ENCODE measurements at regions not wholly inside any gene's neighbourhood (a gene's known extent, or its start where the extent isn't known, plus 50 kb on each side); places are given as distances from the start of the nearest gene placed in this dataset.

DNA sequence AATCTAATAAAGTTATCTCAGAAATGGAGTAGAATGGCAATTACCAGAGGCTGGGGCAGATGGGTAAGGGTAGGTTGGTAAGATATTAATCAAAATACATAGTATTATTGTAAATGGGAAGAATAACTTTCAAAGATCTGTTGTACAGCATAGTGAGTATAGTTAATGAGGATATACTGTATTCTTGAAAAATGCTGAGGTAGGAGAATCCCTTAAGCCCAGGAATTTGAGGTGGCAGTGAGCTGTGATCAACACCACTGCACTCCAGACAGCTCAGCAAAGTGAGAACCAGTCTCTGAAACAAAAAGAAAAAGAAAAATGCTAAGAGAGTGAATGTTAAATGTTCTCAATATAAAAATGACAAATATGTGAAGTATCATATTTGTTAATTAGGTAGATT is 1033.7 kb downstream of the KCNT2 start:
- no peak overlapping the region for H3K27ac ChIP-seq (ENCODE audit: low read depth in 1 of 2, low read length in 1 of 2)
- no peaks in the 10 kb centered on the region for H3K4me1 ChIP-seq (ENCODE audit: control insufficient read depth in 5 of 5, insufficient read depth in 5 of 5, low read length in 5 of 5)
- no peaks in the 10 kb centered on the region for H3K27me3 ChIP-seq (ENCODE audit: control insufficient read depth in 3 of 3, insufficient read depth in 3 of 3, low read length in 2 of 3)
- H3K4me3 ChIP-seq: no peak overlapping the region
- H3K9ac ChIP-seq (ENCODE audit: insufficient read depth in 1 of 2, low read length in 2 of 2): no peak overlapping the region
- TF ChIP-seq, protein P1, sequence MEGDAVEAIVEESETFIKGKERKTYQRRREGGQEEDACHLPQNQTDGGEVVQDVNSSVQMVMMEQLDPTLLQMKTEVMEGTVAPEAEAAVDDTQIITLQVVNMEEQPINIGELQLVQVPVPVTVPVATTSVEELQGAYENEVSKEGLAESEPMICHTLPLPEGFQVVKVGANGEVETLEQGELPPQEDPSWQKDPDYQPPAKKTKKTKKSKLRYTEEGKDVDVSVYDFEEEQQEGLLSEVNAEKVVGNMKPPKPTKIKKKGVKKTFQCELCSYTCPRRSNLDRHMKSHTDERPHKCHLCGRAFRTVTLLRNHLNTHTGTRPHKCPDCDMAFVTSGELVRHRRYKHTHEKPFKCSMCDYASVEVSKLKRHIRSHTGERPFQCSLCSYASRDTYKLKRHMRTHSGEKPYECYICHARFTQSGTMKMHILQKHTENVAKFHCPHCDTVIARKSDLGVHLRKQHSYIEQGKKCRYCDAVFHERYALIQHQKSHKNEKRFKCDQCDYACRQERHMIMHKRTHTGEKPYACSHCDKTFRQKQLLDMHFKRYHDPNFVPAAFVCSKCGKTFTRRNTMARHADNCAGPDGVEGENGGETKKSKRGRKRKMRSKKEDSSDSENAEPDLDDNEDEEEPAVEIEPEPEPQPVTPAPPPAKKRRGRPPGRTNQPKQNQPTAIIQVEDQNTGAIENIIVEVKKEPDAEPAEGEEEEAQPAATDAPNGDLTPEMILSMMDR (IDR thresholded peaks at IDR 0.05; ENCODE audit: control extremely low read depth, extremely low read depth): no peak
- DNase-seq (no peak), ATAC-seq (ENCODE audit: insufficient read depth, low FRiP score) (no peak)
- no peaks in the 10 kb centered on the region for H3K9me3 ChIP-seq (ENCODE audit: control insufficient read depth in 4 of 4, insufficient read depth in 3 of 4, low read length in 3 of 4)
- H3K36me3 ChIP-seq (ENCODE audit: control insufficient read depth in 4 of 4, insufficient read depth in 4 of 4, low read length in 4 of 4): no peaks in the 10 kb centered on the region

DNA sequence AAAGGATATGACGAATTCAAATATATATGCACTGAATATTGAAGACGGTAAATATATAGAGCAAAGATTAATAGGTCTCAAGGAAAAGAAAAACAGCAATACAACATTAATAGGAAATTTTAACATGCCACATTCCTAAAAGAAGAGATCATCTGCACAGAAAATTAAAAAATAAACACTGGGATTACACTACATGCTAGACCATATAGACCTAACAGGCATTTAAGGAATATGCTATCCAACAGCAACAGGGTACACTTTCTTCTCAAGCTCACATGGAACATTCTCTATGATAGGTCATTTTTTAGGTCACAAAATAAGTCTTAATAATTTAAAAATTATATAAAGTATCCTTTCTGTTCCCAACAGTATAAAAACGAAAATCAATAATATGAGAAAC is 1038.3 kb downstream of the KCNT2 start:
- DNase-seq (no peak), ATAC-seq (ENCODE audit: insufficient read depth, low FRiP score) (no peak)
- WGBS, 2 donors: 80 to 84% methylated on average over 3 of the region's 3 CpGs
- no peaks in the 10 kb centered on the region for H3K36me3 ChIP-seq (ENCODE audit: control insufficient read depth in 4 of 4, insufficient read depth in 4 of 4, low read length in 4 of 4)
- H3K4me1 ChIP-seq (ENCODE audit: control insufficient read depth in 5 of 5, insufficient read depth in 5 of 5, low read length in 5 of 5): no peaks in the 10 kb centered on the region
- H3K4me3 ChIP-seq: no peak overlapping the region
- TF ChIP-seq, protein P1 (IDR thresholded peaks at IDR 0.05; ENCODE audit: control extremely low read depth, extremely low read depth): no peak
- H3K27me3 ChIP-seq (ENCODE audit: control insufficient read depth in 3 of 3, insufficient read depth in 3 of 3, low read length in 2 of 3): no peaks in the 10 kb centered on the region
- H3K9ac ChIP-seq (ENCODE audit: insufficient read depth in 1 of 2, low read length in 2 of 2): no peak overlapping the region
- H3K27ac ChIP-seq (ENCODE audit: low read depth in 1 of 2, low read length in 1 of 2): no peak overlapping the region
- H3K9me3 ChIP-seq (ENCODE audit: control insufficient read depth in 4 of 4, insufficient read depth in 3 of 4, low read length in 3 of 4): peaks cover 0 to 6% (median 2%) of the 10 kb centered on the region in 4 donors

DNA sequence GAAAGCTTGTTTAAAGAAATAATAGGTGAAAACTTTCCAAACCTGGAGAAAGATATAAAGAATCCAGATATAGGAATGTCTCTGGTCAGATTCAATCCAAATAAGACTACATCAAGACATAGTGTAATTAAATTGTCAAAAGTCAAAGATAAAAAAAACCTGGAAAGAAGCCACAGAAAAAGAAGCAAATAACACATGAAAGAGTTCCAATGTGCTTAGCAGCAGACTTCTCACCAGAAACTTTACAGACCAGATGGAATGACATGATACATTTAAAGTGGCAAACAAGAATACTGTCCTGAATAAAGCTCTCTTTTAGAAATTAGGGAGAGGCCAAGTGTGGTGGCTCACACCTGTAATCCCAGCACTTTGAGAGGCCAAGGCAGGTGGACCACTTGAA is 1039.9 kb downstream of the KCNT2 start:
- DNase-seq: no peak
- Histone ChIP-seq H3K27ac (ENCODE audit: low read depth in 1 of 2, low read length in 1 of 2) (no peak overlapping the region), H3K9me3 (ENCODE audit: control insufficient read depth in 4 of 4, insufficient read depth in 3 of 4, low read length in 3 of 4) (peaks cover 0 to 6% (median 2%) of the 10 kb centered on the region in 4 donors), H3K27me3 (ENCODE audit: control insufficient read depth in 3 of 3, insufficient read depth in 3 of 3, low read length in 2 of 3) (no peaks in the 10 kb centered on the region), H3K4me3 (no peak overlapping the region), H3K4me1 (ENCODE audit: control insufficient read depth in 5 of 5, insufficient read depth in 5 of 5, low read length in 5 of 5) (no peaks in the 10 kb centered on the region), H3K36me3 (ENCODE audit: control insufficient read depth in 4 of 4, insufficient read depth in 4 of 4, low read length in 4 of 4) (no peaks in the 10 kb centered on the region), H3K9ac (ENCODE audit: insufficient read depth in 1 of 2, low read length in 2 of 2) (no peak overlapping the region)
- no peak for ATAC-seq (ENCODE audit: insufficient read depth, low FRiP score)
- TF ChIP-seq, protein P1 (IDR thresholded peaks at IDR 0.05; ENCODE audit: control extremely low read depth, extremely low read depth): no peak

DNA sequence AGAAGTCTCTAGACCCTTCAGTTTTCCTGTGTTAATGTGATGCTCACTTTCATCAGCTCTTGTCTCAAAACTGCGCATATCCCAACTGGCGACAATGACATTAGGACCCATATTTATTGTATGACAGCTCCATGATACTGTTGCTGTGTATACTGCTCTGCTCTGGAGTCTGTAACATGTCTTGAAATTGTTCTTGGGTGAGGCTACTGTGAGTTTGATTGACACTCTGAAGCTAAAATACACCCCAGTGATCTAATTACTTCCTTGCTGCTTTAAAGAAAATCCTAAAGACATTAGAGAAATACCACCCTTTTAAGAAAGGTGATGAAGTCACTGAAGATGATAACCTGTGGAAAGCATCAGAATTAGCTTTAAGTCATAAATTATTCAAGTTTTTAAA is 1046.2 kb downstream of the KCNT2 start:
- no peak for DNase-seq
- no peak overlapping the region for H3K4me3 ChIP-seq
- no peaks in the 10 kb centered on the region for H3K36me3 ChIP-seq (ENCODE audit: control insufficient read depth in 4 of 4, insufficient read depth in 4 of 4, low read length in 4 of 4)
- WGBS, 2 donors: 94 to 96% methylated on average over 2 of the region's 2 CpGs
- no peaks in the 10 kb centered on the region for H3K27me3 ChIP-seq (ENCODE audit: control insufficient read depth in 3 of 3, insufficient read depth in 3 of 3, low read length in 2 of 3)
- no peaks in the 10 kb centered on the region for H3K4me1 ChIP-seq (ENCODE audit: control insufficient read depth in 5 of 5, insufficient read depth in 5 of 5, low read length in 5 of 5)
- TF ChIP-seq, protein P1 (IDR thresholded peaks at IDR 0.05; ENCODE audit: control extremely low read depth, extremely low read depth): no peak
- no peak overlapping the region for H3K27ac ChIP-seq (ENCODE audit: low read depth in 1 of 2, low read length in 1 of 2)
- no peak overlapping the region for H3K9ac ChIP-seq (ENCODE audit: insufficient read depth in 1 of 2, low read length in 2 of 2)
- H3K9me3 ChIP-seq (ENCODE audit: control insufficient read depth in 4 of 4, insufficient read depth in 3 of 4, low read length in 3 of 4): no peaks in the 10 kb centered on the region
- ATAC-seq (ENCODE audit: insufficient read depth, low FRiP score): no peak

Measured in lung (tissue), 11 donors.